ENCODE measurements at regions not wholly inside any gene's neighbourhood (a gene's known extent, or its start where the extent isn't known, plus 50 kb on each side); places are given as distances from the start of the nearest gene placed in this dataset.

DNA sequence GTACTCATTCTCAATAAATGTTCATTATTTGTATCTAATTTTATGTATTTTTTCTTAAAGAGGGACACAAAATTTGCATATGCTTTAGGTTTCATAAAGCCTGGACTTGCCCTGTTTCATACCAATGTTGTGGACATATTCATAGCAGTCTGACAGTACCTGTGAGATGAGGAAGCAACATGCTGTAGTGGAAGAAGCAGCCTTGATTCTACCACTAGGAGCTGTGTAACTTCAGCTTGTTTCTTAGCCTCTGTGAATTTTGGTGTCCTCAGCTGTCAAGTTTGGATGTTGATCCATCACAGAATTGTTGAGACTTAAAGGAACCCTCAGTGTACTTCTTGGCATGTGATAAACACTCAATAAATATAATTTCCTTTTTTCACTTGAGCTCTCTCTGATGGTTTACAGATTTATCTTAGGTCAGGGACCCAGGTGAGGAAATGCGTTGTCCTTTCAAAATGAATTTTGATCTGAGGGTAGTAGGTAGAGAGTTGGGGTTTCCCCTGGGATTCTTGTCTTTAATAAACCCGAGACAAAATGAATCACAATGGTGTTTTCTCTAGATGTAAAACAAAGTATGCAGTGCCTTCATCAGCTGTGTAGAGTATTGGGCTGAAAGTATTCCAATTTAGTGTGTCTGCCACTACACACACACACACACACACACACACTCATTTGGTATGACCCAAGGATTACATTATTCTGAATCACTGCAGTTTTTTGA, 152.1 kb downstream of the KCNRG start:
- H3K23ac ChIP-seq (ENCODE audit: insufficient read length, low read depth, low read length), result no peak overlapping the region
- no peak overlapping the region for H3K18ac ChIP-seq (ENCODE audit: insufficient read length, low read depth, low read length)
- no peaks in the 10 kb centered on the region for H3K9me3 ChIP-seq (ENCODE audit: control insufficient read depth, low read depth, low read length)
- no CpG with 5 or more reads among the region's 2 CpGs for WGBS (ENCODE audit: extremely low coverage, insufficient read length, low lambda C conversion rate)
- H3K4me2 ChIP-seq (ENCODE audit: insufficient read depth, insufficient read length, low read length), result no peak overlapping the region
- H2BK5ac ChIP-seq (ENCODE audit: insufficient read length, low read length), result no peak overlapping the region
- Mint-ChIP-seq H3K4me3 (no peak overlapping the region), H3K27ac (no peak overlapping the region), H3K9me3 (peaks cover 2 to 3% of the 10 kb centered on the region in 2 experiments; a peak in 1 of 5 replicates), H3K4me1 (peaks cover 7 to 10% of the 10 kb centered on the region in 2 experiments), H3K27me3 (ENCODE audit: low read depth) (no peaks in the 10 kb centered on the region), H3K36me3 (ENCODE audit: insufficient read depth in 1 of 3, low read depth in 3 of 3) (no peaks in the 10 kb centered on the region; a peak in 1 of 7 replicates)
- no peak overlapping the region for H2AFZ ChIP-seq (ENCODE audit: low read length)
- H2BK15ac ChIP-seq (ENCODE audit: low read depth, low read length), result no peak overlapping the region
- no peak overlapping the region for H3T11ph ChIP-seq (ENCODE audit: low read length)
- H3K9ac ChIP-seq (ENCODE audit: extremely low read depth, insufficient read length, low read length), result no peak overlapping the region
- no peak for DNase-seq
- H4K91ac ChIP-seq (ENCODE audit: insufficient read length, low read depth, low read length), result no peak overlapping the region
- no peak overlapping the region for H3K56ac ChIP-seq (ENCODE audit: insufficient read length, low read depth, low read length)
- H3K23me2 ChIP-seq (ENCODE audit: insufficient read length, low read depth, low read length, poor library complexity, severe bottlenecking), result no peaks in the 10 kb centered on the region
- H3K14ac ChIP-seq (ENCODE audit: insufficient read depth, low read length), result no peak overlapping the region
- no peak overlapping the region for H2BK20ac ChIP-seq (ENCODE audit: low read depth, low read length, poor library complexity, severe bottlenecking)
- no peak overlapping the region for H2BK120ac ChIP-seq (ENCODE audit: low read depth, low read length, poor library complexity, severe bottlenecking)
- H2AK5ac ChIP-seq (ENCODE audit: insufficient read length, low read length), result no peak overlapping the region
- no peak overlapping the region for H3K4ac ChIP-seq (ENCODE audit: low read depth, low read length)
- TF ChIP-seq, protein P1, sequence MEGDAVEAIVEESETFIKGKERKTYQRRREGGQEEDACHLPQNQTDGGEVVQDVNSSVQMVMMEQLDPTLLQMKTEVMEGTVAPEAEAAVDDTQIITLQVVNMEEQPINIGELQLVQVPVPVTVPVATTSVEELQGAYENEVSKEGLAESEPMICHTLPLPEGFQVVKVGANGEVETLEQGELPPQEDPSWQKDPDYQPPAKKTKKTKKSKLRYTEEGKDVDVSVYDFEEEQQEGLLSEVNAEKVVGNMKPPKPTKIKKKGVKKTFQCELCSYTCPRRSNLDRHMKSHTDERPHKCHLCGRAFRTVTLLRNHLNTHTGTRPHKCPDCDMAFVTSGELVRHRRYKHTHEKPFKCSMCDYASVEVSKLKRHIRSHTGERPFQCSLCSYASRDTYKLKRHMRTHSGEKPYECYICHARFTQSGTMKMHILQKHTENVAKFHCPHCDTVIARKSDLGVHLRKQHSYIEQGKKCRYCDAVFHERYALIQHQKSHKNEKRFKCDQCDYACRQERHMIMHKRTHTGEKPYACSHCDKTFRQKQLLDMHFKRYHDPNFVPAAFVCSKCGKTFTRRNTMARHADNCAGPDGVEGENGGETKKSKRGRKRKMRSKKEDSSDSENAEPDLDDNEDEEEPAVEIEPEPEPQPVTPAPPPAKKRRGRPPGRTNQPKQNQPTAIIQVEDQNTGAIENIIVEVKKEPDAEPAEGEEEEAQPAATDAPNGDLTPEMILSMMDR (conservative IDR thresholded peaks at IDR 0.05), result 0 out of 3 replicates have a peak, but pooled peaks have one; percentile 22
- no peaks in the 10 kb centered on the region for H4K20me1 ChIP-seq (ENCODE audit: control insufficient read depth, insufficient read depth, insufficient read length)
- no peak overlapping the region for H4K5ac ChIP-seq (ENCODE audit: insufficient read length, low read depth, low read length)
- 0 out of 2 replicates have a peak, but pooled peaks cover 3% of the 10 kb centered on the region for H3K4me1 ChIP-seq (ENCODE audit: insufficient read depth, low read length)
- H2BK12ac ChIP-seq (ENCODE audit: insufficient read length, low read depth, low read length), result no peak overlapping the region
- H3K79me2 ChIP-seq (ENCODE audit: insufficient read depth, low read length), result no peaks in the 10 kb centered on the region
- H3K27ac ChIP-seq (ENCODE audit: insufficient read length, low read depth, low read length), result no peak overlapping the region
- H4K8ac ChIP-seq (replicated peaks; ENCODE audit: insufficient read length, low read depth, low read length), result no peak overlapping the region
- H3K79me1 ChIP-seq (ENCODE audit: insufficient read depth, low read depth, low read length, poor library complexity, severe bottlenecking), result no peaks in the 10 kb centered on the region
- no peaks in the 10 kb centered on the region for H3K27me3 ChIP-seq (ENCODE audit: insufficient read depth, low read length)

Measured in H9 (cell line).